ENCODE measurements at regions not wholly inside any gene's neighbourhood (a gene's known extent, or its start where the extent isn't known, plus 50 kb on each side); places are given as distances from the start of the nearest gene placed in this dataset.

GRCh38 chr1:222189218-222189617 lies 358.7 kb downstream of the HHIPL2 start:
- TF ChIP-seq CTCF (IDR thresholded peaks at IDR 0.05; ENCODE audit: poor library complexity, severe bottlenecking) (no peak), RAD21 (conservative IDR thresholded peaks at IDR 0.05) (no peak)

All from neural cell (in vitro differentiated cells).